Hepatocyte (in vitro differentiated cells): ENCODE measurements at regions not wholly inside any gene's neighbourhood (a gene's known extent, or its start where the extent isn't known, plus 50 kb on each side); places are given as distances from the start of the nearest gene placed in this dataset.

Source experiments
- DNase-seq: peaks from one replicate; pipeline ENCODE4 v3.0.0-alpha.2; 2016; ENCODE audit warnings: low spot score
- H2AFZ ChIP-seq: fragments of 200-600 bp; sonication (generic); 2 replicates; pipeline ENCODE4 v1.6.0; 2016; ENCODE audit warnings: antibody characterized with exemption, mild to moderate bottlenecking
- H3K27ac ChIP-seq: fragments of 200-600 bp; sonication (generic); 2 replicates; pipeline ENCODE4 v1.5.1; 2016; ENCODE audit warnings: mild to moderate bottlenecking
- H3K27me3 ChIP-seq: fragments of 200-600 bp; sonication (generic); 2 replicates; pipeline ENCODE4 v1.6.1; 2016
- H3K36me3 ChIP-seq: fragments of 200-600 bp; sonication (generic); replicated peaks from 2 replicates; pipeline ENCODE4 v1.5.1; 2016; ENCODE audit warnings: low read depth; ENCODE audit not compliant: insufficient read depth
- H3K4me1 ChIP-seq: fragments of 200-600 bp; sonication (generic); 2 replicates; pipeline ENCODE4 v1.5.1; 2016; ENCODE audit warnings: mild to moderate bottlenecking, moderate library complexity; ENCODE audit not compliant: insufficient read depth
- H3K4me2 ChIP-seq: fragments of 200-600 bp; sonication (generic); 2 replicates; pipeline ENCODE4 v1.6.0; 2016
- H3K4me3 ChIP-seq: fragments of 200-600 bp; sonication (generic); 2 replicates; pipeline ENCODE4 v1.5.1; 2016; ENCODE audit warnings: mild to moderate bottlenecking
- H3K79me2 ChIP-seq: fragments of 200-600 bp; sonication (generic); 2 replicates; pipeline ENCODE4 v1.6.0; 2017; ENCODE audit warnings: mild to moderate bottlenecking
- H3K9me2 ChIP-seq: fragments of 200-600 bp; sonication (generic); replicated peaks from 2 replicates; pipeline ENCODE4 v1.6.0; 2017; ENCODE audit warnings: mild to moderate bottlenecking; ENCODE audit not compliant: insufficient read depth
- H3K9me3 ChIP-seq: fragments of 200-600 bp; sonication (generic); 2 replicates; pipeline ENCODE4 v1.5.1; 2016; ENCODE audit warnings: low read depth, mild to moderate bottlenecking
- H4K20me1 ChIP-seq: fragments of 200-600 bp; sonication (generic); 2 replicates; pipeline ENCODE4 v1.6.0; 2016; ENCODE audit warnings: mild to moderate bottlenecking; ENCODE audit not compliant: insufficient read depth, poor library complexity, severe bottlenecking
- CTCF ChIP-seq: fragments of 200-600 bp; sonication (generic); IDR thresholded peaks from 2 replicates; pipeline ENCODE4 v1.5.1; 2016; ENCODE audit warnings: antibody characterized with exemption, mild to moderate bottlenecking; ENCODE audit not compliant: poor library complexity
- EZH2 ChIP-seq: fragments of 200-600 bp; sonication (generic); IDR thresholded peaks from 2 replicates; pipeline ENCODE4 v1.6.1; 2016; ENCODE audit warnings: antibody characterized with exemption, mild to moderate bottlenecking, borderline replicate concordance
- EZH2phosphoT487 ChIP-seq: fragments of 200-600 bp; sonication (generic); IDR thresholded peaks from one replicate; pipeline ENCODE4 v1.6.1; 2018; ENCODE audit warnings: antibody characterized with exemption, mild to moderate bottlenecking, low read depth, moderate library complexity; ENCODE audit not compliant: unreplicated experiment, severe bottlenecking
- WGBS: methylation state at CpG from one replicate; pipeline ENCODE4 v1.1.6; 2016; ENCODE audit warnings: low lambda C conversion rate; ENCODE audit errors: missing lambda C conversion rate; 5-methylcytosine and 5-hydroxymethylcytosine counted together

- Histone ChIP-seq H4K20me1 (no peaks in the 10 kb centered on the region), H3K27me3 (no peaks in the 10 kb centered on the region), H2AFZ (no peak overlapping the region), H3K4me1 (peaks cover 5% of the 10 kb centered on the region), H3K79me2 (no peaks in the 10 kb centered on the region), H3K36me3 (no peaks in the 10 kb centered on the region), H3K4me2 (no peak overlapping the region), H3K9me2 (no peaks in the 10 kb centered on the region), H3K4me3 (no peak overlapping the region), H3K9me3 (no peaks in the 10 kb centered on the region), H3K27ac (no peak overlapping the region)
- WGBS: 83% methylated on average over 4 of the region's 4 CpGs
- TF ChIP-seq EZH2 (no peak), CTCF (no peak), EZH2phosphoT487 (no peak)
- DNase-seq: no peak
These were observed 213.9 kb upstream of the PRDM1 start for GRCh38 chr6:105872249-105872648.

GRCh38 chr6:105871542-105871941 lies 214.6 kb upstream of the PRDM1 start:
- Histone ChIP-seq H3K4me2 (no peak overlapping the region), H3K79me2 (no peaks in the 10 kb centered on the region), H3K27ac (no peak overlapping the region), H3K4me1 (peaks cover 5% of the 10 kb centered on the region), H3K36me3 (no peaks in the 10 kb centered on the region), H3K27me3 (no peaks in the 10 kb centered on the region), H3K9me2 (no peaks in the 10 kb centered on the region), H3K9me3 (no peaks in the 10 kb centered on the region), H4K20me1 (no peaks in the 10 kb centered on the region), H3K4me3 (no peak overlapping the region), H2AFZ (no peak overlapping the region)
- no peak for TF ChIP-seq EZH2
- no peak for TF ChIP-seq EZH2phosphoT487
- TF ChIP-seq CTCF: no peak
- 34% methylated on average over 5 of the region's 5 CpGs for WGBS
- DNase-seq: no peak

DNA sequence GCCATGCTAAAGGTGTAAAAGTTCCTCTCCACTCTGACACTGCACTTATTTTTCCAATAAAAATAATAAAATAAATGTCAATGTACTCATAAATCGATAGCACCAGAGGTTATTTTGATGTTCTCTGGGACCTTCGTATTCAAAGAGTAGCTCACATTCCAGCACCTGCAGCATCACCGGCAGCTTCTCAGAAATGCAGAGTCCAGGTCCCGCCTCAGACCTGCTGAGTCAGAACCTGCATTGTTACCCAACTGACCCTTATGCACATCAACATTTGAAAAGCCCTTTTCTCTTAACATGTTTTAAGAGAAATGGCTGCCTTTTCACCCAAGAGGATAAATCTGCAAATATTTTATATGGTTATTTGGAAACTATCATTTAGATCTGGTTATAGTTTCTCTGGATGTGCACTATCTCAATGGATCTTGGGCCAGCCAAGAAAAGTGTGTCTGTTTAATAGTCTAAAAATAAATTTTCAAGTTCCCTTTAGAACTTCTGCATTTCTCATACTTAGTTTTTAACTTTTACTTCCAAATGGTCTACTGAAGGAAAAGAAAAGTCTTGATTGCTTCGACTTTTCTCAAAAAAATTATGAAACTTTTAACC lies 216.2 kb upstream of the PRDM1 start:
- H4K20me1 ChIP-seq: no peaks in the 10 kb centered on the region
- no peaks in the 10 kb centered on the region for H3K9me3 ChIP-seq
- H3K9me2 ChIP-seq: no peaks in the 10 kb centered on the region
- no peak overlapping the region for H3K27ac ChIP-seq
- H3K79me2 ChIP-seq: no peaks in the 10 kb centered on the region
- peaks cover 5% of the 10 kb centered on the region for H3K4me1 ChIP-seq
- H3K4me2 ChIP-seq: no peak overlapping the region
- no peak for DNase-seq
- H3K4me3 ChIP-seq: no peak overlapping the region
- no peaks in the 10 kb centered on the region for H3K27me3 ChIP-seq
- 86% methylated on average over 5 of the region's 5 CpGs for WGBS
- no peaks in the 10 kb centered on the region for H3K36me3 ChIP-seq
- TF ChIP-seq EZH2: no peak
- no peak for TF ChIP-seq EZH2phosphoT487
- no peak for TF ChIP-seq CTCF
- no peak overlapping the region for H2AFZ ChIP-seq
